ENCODE measurements at regions not wholly inside any gene's neighbourhood (a gene's known extent, or its start where the extent isn't known, plus 50 kb on each side); places are given as distances from the start of the nearest gene placed in this dataset.

DNA sequence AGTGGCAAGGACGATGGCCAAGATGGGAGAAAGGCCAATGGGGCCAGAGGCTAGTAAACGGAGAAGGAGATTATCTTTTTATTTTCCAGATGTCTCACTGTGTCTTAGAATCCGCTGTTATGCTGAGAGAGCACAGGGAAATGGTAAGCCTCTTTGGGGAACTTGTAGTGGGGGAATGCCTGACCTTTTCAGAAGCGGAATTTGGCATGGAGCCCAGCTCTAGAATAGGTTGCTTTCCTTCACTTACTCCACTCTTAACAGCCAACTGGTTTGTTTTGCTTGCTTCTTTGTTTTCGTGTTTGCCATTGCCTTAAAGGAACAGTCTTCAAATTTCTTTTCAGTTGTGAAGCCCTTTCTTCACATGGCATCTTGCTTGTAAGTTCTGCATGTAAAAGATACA, 316.2 kb upstream of the THRB start:
- TF ChIP-seq CTCF (optimal IDR thresholded peaks at IDR 0.05 in 1 of 3, IDR thresholded peaks at IDR 0.05 in 1 of 3, conservative IDR thresholded peaks at IDR 0.05 in 1 of 3; ENCODE audit: extremely low read depth in 1 of 3, insufficient read depth in 2 of 3, low read length in 3 of 3) (no peak), EZH2 (IDR thresholded peaks at IDR 0.05; ENCODE audit: low read length) (no peak)
